CD4-positive, alpha-beta T cell treated with Interleukin-2 at 100 ng/mL for 4 hours (primary cell): ENCODE measurements at regions not wholly inside any gene's neighbourhood (a gene's known extent, or its start where the extent isn't known, plus 50 kb on each side); places are given as distances from the start of the nearest gene placed in this dataset.

Experiments used
- DNase-seq: peaks from one replicate; pipeline ENCODE4 v3.0.0-alpha.2; 2020; ENCODE audit warnings: low spot score

GRCh38 chr14:54312166-54312801, 84.5 kb upstream of the CDKN3 start:
- DNase-seq, result no peak

DNA sequence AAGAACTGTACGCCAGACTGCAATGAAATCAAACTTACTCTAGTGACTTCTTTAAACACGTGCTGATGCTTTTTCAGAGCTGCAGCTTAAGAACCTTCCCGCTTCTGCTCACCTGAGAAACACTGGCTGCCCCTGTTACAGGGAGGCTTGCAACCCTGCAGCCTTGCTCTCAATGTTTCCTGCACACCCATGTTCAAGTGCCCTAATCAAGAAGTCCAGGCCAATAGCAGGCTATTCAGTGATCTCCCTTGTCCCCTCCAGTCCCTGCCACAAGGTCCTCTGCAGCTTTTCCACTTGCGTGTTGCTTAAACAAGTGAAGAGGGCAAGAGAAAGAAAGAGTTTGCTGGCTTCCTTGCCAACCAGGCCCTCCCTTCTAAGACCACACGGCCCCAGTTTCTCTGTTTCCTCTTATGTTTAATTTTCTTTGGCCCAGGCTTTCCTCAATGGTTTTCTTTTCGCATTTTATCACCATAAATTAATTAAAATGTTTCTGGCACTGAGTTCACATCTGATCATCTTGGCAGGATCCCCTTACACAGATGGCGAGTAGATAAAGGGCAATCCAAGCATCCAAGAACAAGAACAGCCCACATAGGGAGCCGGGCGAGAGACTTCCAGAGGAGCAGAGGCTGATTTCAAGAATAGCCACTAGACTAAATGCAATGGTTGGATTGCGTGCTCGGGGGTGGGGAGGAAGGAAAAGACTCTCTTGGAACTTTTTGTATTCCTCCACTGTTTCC, 82.3 kb upstream of the CDKN3 start:
- no peak for DNase-seq

DNA sequence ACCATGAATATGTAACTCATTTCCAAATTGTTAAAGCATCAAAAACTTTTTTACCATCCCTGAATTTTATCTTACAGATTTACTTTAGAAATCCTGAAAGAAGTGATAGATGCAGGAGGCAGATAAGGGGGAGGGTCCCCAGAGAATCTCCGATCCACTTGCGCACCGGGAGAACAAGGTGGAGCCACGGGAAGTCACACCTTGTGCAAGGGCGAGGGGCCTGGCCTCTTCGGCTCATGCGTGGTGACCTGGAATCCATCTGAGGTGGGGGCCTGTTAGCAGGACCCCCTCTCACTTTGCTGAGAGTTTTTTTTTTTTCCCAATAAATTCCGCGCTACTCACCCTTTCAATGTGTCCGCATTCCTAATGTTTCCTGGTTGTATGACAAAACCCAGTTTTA, 80.2 kb upstream of the CDKN3 start:
- no peak for DNase-seq

DNA sequence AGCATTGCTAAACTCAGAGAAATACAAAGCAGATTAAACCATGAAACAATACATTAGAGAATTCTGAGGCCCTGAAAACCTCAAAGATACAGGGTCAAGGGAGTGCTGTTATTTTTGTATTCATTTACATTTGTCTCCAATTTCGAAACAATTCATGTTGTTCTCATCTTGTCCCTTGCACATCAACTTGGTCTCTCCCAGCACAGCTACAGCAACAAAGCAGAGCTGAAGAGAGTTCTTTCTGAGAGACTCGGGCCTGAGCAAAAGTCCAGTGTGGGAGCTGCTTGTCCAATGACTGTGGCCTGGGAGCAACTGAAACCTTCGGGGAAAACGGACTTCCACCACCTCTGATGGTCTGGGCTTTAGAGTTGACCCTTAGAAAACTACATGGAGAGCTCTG, 79.4 kb upstream of the CDKN3 start:
- no peak for DNase-seq

- DNase-seq, result no peak
Measured at GRCh38 chr14:54322246-54322645, 74.6 kb upstream of the CDKN3 start.

- DNase-seq, result no peak
Measured at GRCh38 chr14:54322701-54323337, 74.0 kb upstream of the CDKN3 start.

DNA sequence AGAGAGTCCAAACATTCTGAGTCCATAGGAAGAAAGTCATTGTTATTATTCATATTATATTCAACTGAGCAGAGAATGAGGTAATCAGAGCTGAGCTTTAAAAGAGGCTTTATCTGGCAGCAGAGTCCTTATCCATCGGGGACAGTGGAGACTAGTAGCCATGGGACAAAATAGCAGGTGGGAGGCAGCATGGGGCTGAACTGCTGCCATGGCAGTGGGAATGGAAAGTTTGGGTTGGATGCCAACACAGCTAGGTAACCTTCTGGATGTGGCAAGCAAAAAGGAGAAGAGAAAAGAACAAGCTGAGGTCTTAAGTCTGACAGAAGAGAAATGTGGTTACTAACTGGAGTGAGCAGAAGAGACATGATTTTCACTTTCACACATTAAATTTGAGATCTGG, 71.0 kb upstream of the CDKN3 start:
- DNase-seq, result no peak

GRCh38 chr14:54329082-54329695, 67.6 kb upstream of the CDKN3 start:
- no peak for DNase-seq

DNA sequence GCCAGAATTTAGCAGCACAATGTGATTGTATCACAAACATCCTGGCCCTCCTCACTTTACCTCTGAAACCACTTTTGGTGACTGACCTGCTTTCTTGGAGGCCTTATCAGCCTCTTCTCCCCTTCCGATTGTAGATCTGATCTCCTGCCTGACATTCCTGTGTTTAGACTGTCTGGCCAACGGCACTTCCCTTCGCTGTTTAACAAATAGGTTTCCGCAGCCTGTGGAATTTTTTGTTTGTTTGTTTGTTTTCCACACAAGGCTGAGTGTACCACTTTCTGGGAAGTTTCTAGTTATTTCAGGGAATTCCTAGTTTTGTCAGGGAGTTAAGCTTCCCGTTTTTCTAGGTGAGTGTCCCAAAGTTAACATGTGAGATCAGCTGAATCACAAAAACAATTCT, 65.9 kb upstream of the CDKN3 start:
- DNase-seq, result no peak

DNA sequence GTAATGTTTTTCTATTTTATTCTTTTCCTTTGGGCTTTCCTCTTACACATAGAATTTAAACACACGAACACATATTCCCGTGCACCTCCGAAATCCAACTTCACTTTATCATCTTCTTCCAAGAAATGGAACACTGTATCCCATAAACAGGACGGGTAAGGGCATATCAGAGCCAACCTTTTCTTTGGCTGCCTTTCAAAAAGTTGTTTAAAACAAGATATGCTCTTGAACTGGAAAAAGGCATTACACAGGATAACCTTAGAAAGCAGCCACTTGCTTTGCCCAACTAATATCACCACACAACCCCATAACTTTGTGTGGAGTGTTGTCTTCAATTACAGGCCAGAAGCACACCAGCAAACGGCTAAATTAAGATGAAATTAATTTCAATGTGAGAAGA, 65.3 kb upstream of the CDKN3 start:
- no peak for DNase-seq

DNA sequence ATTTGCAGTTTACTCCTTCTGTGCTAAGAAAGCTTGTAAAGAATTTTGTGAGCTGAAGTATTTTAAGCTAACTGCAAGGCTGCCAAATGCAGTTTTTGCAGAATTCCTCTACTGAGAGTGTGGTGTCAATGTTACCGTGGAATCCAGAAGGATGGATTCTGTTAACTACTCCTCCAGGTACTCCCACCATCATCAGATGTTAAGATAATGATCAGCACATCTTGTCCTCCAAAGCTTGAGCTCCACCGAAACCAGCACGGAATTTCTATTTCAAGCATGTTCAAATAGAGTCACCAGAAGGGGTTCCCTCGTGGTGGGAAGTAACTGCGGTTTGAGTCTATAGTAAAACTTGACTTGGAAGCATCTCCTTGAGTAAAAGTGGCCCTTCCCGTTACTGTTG, 64.3 kb upstream of the CDKN3 start:
- no peak for DNase-seq

GRCh38 chr14:54333511-54333910, 63.3 kb upstream of the CDKN3 start:
- no peak for DNase-seq

DNA sequence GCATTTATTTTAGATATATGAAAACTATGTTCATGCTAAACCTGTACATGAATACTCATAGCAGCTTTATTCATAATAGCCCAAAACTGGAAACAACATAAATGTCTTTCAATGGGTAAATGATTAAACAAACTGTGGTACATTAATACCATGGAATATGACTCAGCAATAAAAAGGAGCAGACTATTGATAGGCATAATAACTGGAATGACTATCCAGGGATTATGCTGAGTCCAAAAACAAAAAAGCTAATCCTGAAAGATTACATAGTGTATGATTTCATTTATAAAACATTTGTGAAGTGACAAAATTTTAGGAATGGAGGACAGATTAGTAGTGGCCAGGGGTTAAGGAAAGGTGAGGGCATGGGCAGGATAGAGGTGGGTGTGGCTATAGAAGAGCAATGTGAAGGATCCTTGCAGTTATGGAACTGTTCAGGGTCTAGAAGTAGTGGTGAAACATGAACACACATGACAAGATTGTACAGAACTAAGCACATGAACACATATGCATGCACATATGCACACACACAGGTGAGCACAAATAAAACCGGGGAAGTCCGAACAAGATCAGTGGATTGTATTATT, 61.1 kb upstream of the CDKN3 start:
- DNase-seq, result no peak

DNA sequence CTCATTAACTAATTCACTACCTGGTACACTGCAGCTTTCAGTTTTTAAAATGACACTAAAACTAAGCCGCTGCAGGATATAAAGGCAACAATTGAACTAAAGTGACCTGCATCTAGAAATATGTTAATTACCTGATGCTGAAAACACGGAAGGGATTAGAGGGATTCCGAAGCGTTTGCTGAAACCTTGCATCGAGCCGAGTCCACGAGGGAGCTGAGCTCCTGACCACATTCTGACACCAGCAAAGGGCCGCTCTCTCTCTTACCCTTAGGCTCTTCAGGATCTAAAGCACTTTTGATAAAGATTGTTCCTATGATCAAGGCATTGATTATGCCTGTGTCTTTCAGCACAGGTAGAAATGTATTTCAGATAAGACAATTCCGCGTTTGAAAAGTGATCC, 59.5 kb upstream of the CDKN3 start:
- no peak for DNase-seq

- DNase-seq, result no peak
Measured at GRCh38 chr14:54338696-54339317, 58.0 kb upstream of the CDKN3 start.

DNA sequence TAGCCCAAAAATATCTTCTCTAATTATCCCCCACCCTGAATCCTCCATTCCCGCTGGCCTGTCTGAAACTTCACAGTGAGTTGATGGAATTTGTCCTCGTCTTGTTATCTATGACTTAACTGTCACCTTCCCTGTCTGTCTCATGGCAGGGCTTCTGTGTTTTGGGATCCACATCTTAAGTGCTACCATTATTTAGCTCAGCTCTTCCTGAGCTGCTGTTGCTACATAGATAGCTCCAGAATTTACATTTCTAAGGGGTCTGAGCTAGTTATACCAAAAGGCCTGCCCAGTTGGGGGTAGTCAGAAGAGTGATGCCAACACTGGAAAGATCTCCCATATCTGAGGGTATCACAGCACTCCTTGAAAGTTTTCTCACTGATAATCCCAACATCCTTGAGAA, 57.0 kb upstream of the CDKN3 start:
- no peak for DNase-seq

DNA sequence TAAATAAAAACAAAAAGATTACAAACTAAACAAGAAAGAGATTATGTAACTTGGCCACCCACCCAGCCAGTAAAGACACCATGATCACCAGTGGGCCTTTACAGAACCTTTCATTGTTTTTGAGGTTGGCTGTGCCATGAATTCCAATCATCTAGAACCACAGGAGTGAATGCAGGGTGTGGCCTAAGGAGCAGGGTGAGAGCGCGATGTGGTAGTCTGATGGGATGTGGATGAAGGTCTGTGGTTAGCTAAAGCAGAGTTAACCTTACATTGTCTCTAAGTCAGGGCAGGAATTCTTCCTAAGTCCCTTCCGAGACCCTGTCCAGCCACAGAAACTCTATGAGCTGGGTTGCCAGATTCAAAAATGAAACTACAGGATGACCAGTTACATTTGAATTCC, 54.0 kb upstream of the CDKN3 start:
- no peak for DNase-seq

- no peak for DNase-seq
Measured at GRCh38 chr14:54343272-54344121, 53.3 kb upstream of the CDKN3 start.

GRCh38 chr14:54344445-54344844, 52.4 kb upstream of the CDKN3 start:
- DNase-seq, result no peak

DNA sequence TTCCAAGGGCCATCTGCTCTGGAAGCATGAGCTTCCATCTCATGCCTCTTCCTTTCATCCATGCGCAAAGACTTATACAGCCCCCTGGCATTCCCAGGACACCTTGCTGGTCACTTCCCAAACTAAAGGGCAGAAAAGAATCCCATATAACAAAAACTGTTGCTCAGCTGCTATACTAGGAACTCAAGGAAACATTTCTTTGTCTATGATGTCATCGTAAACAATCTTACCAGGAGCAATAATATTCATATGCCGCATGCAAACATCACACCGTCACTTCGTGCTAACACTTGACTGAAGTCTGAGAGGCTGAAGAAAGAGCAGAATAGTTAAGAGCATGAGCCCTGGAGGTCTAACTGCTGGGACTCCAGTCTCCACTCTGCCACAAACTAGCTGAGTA, 50.5 kb upstream of the CDKN3 start:
- DNase-seq, result no peak
